B cell (primary cell): ENCODE measurements at regions not wholly inside any gene's neighbourhood (a gene's known extent, or its start where the extent isn't known, plus 50 kb on each side); places are given as distances from the start of the nearest gene placed in this dataset.

Source experiments
- ATAC-seq: fragments of 200-7000 bp; cut with Tn5 transposase; one replicate; pipeline ENCODE4 v1.10.0; 2021; ENCODE audit warnings: low read depth, mild to moderate bottlenecking, moderate number of reproducible peaks, moderate library complexity
- CTCF ChIA-PET: fragments of 350-600 bp; sonication (Branson Sonifier 250); formaldehyde crosslinking; loops from one replicate; lab custom pipeline; 2021; ENCODE audit warnings: antibody characterized with exemption, inconsistent platforms; lab: Charles Lee
- POLR2A ChIA-PET: fragments of 350-600 bp; sonication (Branson Sonifier 250); formaldehyde crosslinking; loops from one replicate; lab custom pipeline; 2021; ENCODE audit warnings: antibody characterized with exemption; lab: Charles Lee
- DNase-seq: peaks from one replicate; pipeline ENCODE4 v3.0.0; 2013
- H2AFZ ChIP-seq: 2 replicates; pipeline ENCODE4 v1.6.1; 2012; ENCODE audit warnings: mild to moderate bottlenecking, low read depth, low read length; ENCODE audit not compliant: insufficient read depth, poor library complexity, severe bottlenecking
- H3K27ac ChIP-seq, 2 donors: 1 replicate in 1 of 2; 2 replicates in 1 of 2; pipeline ENCODE4 v1.5.1; 2012 to 2013; ENCODE audit warnings: low read length in 2 of 2, mild to moderate bottlenecking in 2 of 2, moderate library complexity in 1 of 2
- H3K27me3 ChIP-seq, 4 experiments: fragments of 200-600 bp in 1 of 4; sonication (generic) in 1 of 4; replicated peaks in 1 of 4; 1 replicate in 2 of 4; 2 replicates in 2 of 4; pipeline versions ENCODE4 v1.6.1 to v1.7.0; 2013 to 2016; ENCODE audit warnings: low read length in 3 of 4, mild to moderate bottlenecking in 2 of 4, mixed read lengths in 1 of 4, moderate library complexity in 1 of 4; ENCODE audit not compliant: insufficient read depth in 4 of 4, control insufficient read depth in 3 of 4; ENCODE audit errors: control extremely low read depth in 1 of 4
- H3K36me3 ChIP-seq, 2 experiments: replicated peaks in 1 of 2; 1 replicate in 1 of 2; 2 replicates in 1 of 2; pipeline versions ENCODE4 v1.6.1 to v1.7.1; 2013; ENCODE audit warnings: low read length in 1 of 2; ENCODE audit not compliant: insufficient read depth in 2 of 2, control insufficient read depth in 1 of 2; ENCODE audit errors: control extremely low read depth in 1 of 2, extremely low read depth in 1 of 2
- H3K4me1 ChIP-seq, 2 donors: fragments of 200-600 bp in 1 of 2; sonication (generic) in 1 of 2; 1 replicate in 1 of 2; 2 replicates in 1 of 2; pipeline versions ENCODE4 v1.5.1 to v1.6.1; 2013 to 2017; ENCODE audit warnings: low read length in 2 of 2; ENCODE audit not compliant: control insufficient read depth in 2 of 2, insufficient read depth in 2 of 2
- H3K4me2 ChIP-seq: replicated peaks from 2 replicates; pipeline ENCODE3; 2012; ENCODE audit warnings: mild to moderate bottlenecking, low read depth, low read length; ENCODE audit not compliant: poor library complexity, severe bottlenecking
- H3K4me3 ChIP-seq, 5 experiments: fragments of 200-600 bp in 1 of 5; sonication (generic) in 1 of 5; 1 replicate in 3 of 5; 2 replicates in 2 of 5; pipeline versions ENCODE4 v1.5.1 to v1.7.0; 2011 to 2016; ENCODE audit warnings: low read length in 4 of 5, mild to moderate bottlenecking in 4 of 5, low read depth in 2 of 5, control low read depth in 1 of 5, moderate library complexity in 1 of 5; ENCODE audit not compliant: insufficient read depth in 1 of 5; ENCODE audit errors: control extremely low read depth in 1 of 5, extremely low read depth in 1 of 5
- H3K79me2 ChIP-seq: fragments of 200-600 bp; sonication (generic); one replicate; pipeline ENCODE4 v1.6.0; 2016; ENCODE audit warnings: low read length; ENCODE audit not compliant: control insufficient read depth, insufficient read depth
- H3K9ac ChIP-seq: fragments of 200-600 bp; sonication (generic); 2 replicates; pipeline ENCODE4 v1.6.1; 2017; ENCODE audit warnings: mild to moderate bottlenecking, low read length, moderate library complexity
- H3K9me3 ChIP-seq, 3 donors: one replicate each; pipeline versions ENCODE4 v1.6.1 to v1.7.1; 2013; ENCODE audit warnings: low read length in 2 of 3; ENCODE audit not compliant: control insufficient read depth in 2 of 3, insufficient read depth in 1 of 3; ENCODE audit errors: control extremely low read depth in 1 of 3
- H4K20me1 ChIP-seq: 2 replicates; pipeline ENCODE4 v1.6.0; 2012; ENCODE audit warnings: mild to moderate bottlenecking, low read length; ENCODE audit not compliant: insufficient read depth, control insufficient read depth, poor library complexity, severe bottlenecking
- H3K27ac Mint-ChIP-seq: one replicate; pipeline ENCODE4 v1.8.0; 2021; ENCODE audit warnings: mixed read lengths
- H3K27me3 Mint-ChIP-seq: one replicate; pipeline ENCODE4 v1.8.0; 2021; ENCODE audit warnings: mixed read lengths
- H3K4me1 Mint-ChIP-seq: one replicate; pipeline ENCODE4 v1.8.0; 2021; ENCODE audit warnings: mixed read lengths
- H3K4me3 Mint-ChIP-seq: one replicate; pipeline ENCODE4 v1.8.0; 2021; ENCODE audit warnings: mixed read lengths
- H3K9me3 Mint-ChIP-seq: one replicate; pipeline ENCODE4 v1.8.0; 2022; ENCODE audit warnings: mixed read lengths; ENCODE audit not compliant: insufficient read depth
- CTCF ChIP-seq: fragments of 200-600 bp; IDR thresholded peaks from one replicate; pipeline ENCODE4 v1.8.0; 2022; ENCODE audit warnings: antibody characterized with exemption, mild to moderate bottlenecking
- EZH2 ChIP-seq: IDR thresholded peaks from 2 replicates; pipeline ENCODE4 v1.6.1; 2012; ENCODE audit warnings: borderline replicate concordance, low read depth, mild to moderate bottlenecking, moderate library complexity, low read length; ENCODE audit not compliant: insufficient read depth, poor library complexity, severe bottlenecking
- WGBS: methylation state at CpG from one replicate; pipeline ENCODE4 v1.1.5; 2013; ENCODE audit warnings: missing lambda C conversion rate; ENCODE audit not compliant: insufficient coverage; 5-methylcytosine and 5-hydroxymethylcytosine counted together
- intact Hi-C: fragments of 100-400 bp; cut with micrococcal nuclease; formaldehyde crosslinking; loops from one replicate; pipeline ENCODE4 v1.10.0; 2022

- TF ChIP-seq CTCF: no peak
- no peak for TF ChIP-seq EZH2
- H3K79me2 ChIP-seq: no peaks in the 10 kb centered on the region
- H3K4me3 ChIP-seq: no peak overlapping the region
- H3K27ac ChIP-seq: peak overlapping the region; percentile 51 to 78
- no peaks in the 10 kb centered on the region for H3K9me3 Mint-ChIP-seq
- no peaks in the 10 kb centered on the region for H3K27me3 Mint-ChIP-seq
- H3K9ac ChIP-seq: peak overlapping the region; percentile 13
- H4K20me1 ChIP-seq: no peaks in the 10 kb centered on the region
- peaks cover 0 to 3% (median 0%) of the 10 kb centered on the region in 3 donors for H3K9me3 ChIP-seq
- H3K27ac Mint-ChIP-seq: peak overlapping the region; percentile 62
- peak overlapping the region; percentile 39 for H2AFZ ChIP-seq
- ATAC-seq (peak; percentile 55), DNase-seq (peak; percentile 49)
- ChIA-PET POLR2A (interaction anchor here (0.7 kb wide), 1 partner anchor 302 kb away, joined by 4 read pairs; no protein-coding TSS in a partner anchor), CTCF (interaction anchor here (1.0 to 11.1 kb wide), 8 partner anchors 6 to 58 kb away, joined by 3 to 201 read pairs (median 9); no protein-coding TSS in a partner anchor)
- intact Hi-C loops: loop anchor here (1.0 to 10.0 kb wide), 2 partner anchors 10 to 179 kb away; no protein-coding TSS in a partner anchor
- no peaks in the 10 kb centered on the region for H3K36me3 ChIP-seq
- no peaks in the 10 kb centered on the region for H3K27me3 ChIP-seq
- WGBS: no CpG with 5 or more reads among the region's 3 CpGs
- peaks cover 70% of the 10 kb centered on the region for H3K4me1 Mint-ChIP-seq
- peaks cover 62 to 66% of the 10 kb centered on the region in 2 donors for H3K4me1 ChIP-seq
- peak overlapping the region; percentile 50 for H3K4me2 ChIP-seq
- H3K4me3 Mint-ChIP-seq: peak overlapping the region; percentile 46
Measured at GRCh38 chr3:152516216-152516615, 247.5 kb downstream of the MBNL1 start.

GRCh38 chr3:152517502-152517901 lies 248.8 kb downstream of the MBNL1 start:
- WGBS: no CpG with 5 or more reads among the region's 2 CpGs
- peak overlapping the region; percentile 20 for H3K4me2 ChIP-seq
- Mint-ChIP-seq H3K9me3 (no peaks in the 10 kb centered on the region), H3K4me3 (no peak overlapping the region), H3K4me1 (peaks cover 68% of the 10 kb centered on the region), H3K27ac (peak overlapping the region; percentile 75), H3K27me3 (no peaks in the 10 kb centered on the region)
- no peaks in the 10 kb centered on the region for H3K79me2 ChIP-seq
- ChIA-PET POLR2A (no interaction called here), CTCF (interaction anchor here (0.9 to 11.1 kb wide), 12 partner anchors 7 to 74 kb away, joined by 3 to 201 read pairs (median 5); no protein-coding TSS in a partner anchor)
- no peak overlapping the region for H3K9ac ChIP-seq
- peak overlapping the region; percentile 54 for H2AFZ ChIP-seq
- no peaks in the 10 kb centered on the region for H3K27me3 ChIP-seq
- peak overlapping the region in 1 of 2 donors; percentile 78 for H3K27ac ChIP-seq
- H3K4me3 ChIP-seq: no peak overlapping the region
- ATAC-seq: no peak
- no peaks in the 10 kb centered on the region for H4K20me1 ChIP-seq
- peaks cover 56 to 57% of the 10 kb centered on the region in 2 donors for H3K4me1 ChIP-seq
- no peak for DNase-seq
- TF ChIP-seq CTCF (no peak), EZH2 (no peak)
- intact Hi-C loops: loop anchor here (10.0 kb wide), 1 partner anchor 177 kb away; no protein-coding TSS in a partner anchor
- H3K36me3 ChIP-seq: no peaks in the 10 kb centered on the region
- peaks cover 0 to 3% (median 0%) of the 10 kb centered on the region in 3 donors for H3K9me3 ChIP-seq
